Umbilical cord (tissue), 1 donor: ENCODE measurements at regions not wholly inside any gene's neighbourhood (a gene's known extent, or its start where the extent isn't known, plus 50 kb on each side); places are given as distances from the start of the nearest gene placed in this dataset.

Experiments
- DNase-seq: peaks from one replicate; pipeline ENCODE4 v3.0.0-alpha.2; 2015; ENCODE audit warnings: low spot score

DNA sequence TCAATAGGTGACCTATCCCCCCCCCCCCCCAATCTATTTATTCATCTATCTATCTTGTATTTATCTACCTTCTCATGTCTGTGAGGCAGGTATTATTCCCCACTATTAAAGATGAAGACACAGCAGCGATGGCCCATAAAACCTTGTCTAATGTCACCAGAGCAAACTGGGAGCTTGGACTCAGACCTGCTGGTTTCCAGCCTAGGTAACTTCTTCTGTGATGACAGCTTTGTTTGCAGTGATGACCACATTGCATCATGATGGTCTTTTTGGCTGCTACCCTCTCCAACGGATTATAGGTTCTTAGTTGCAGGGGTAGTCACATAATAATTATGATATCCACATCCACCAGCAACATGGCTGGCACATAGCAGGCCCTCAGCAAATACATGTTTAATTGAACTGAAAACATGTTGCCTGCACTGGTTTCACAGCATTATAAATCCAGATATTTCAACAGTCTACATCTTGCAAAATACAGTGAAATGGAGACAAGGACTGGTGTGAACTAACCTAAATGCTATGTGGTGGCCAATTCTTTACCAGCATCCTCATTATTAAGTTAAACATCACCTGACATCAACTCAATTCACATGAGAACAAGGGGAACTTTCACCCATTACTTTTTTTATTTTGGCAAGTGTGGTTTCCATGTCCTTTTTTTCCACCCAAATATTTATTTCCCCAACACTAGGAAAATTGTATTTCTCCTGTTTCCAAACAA lies 712.5 kb upstream of the NRSN1 start:
- DNase-seq: peak; percentile 10

DNA sequence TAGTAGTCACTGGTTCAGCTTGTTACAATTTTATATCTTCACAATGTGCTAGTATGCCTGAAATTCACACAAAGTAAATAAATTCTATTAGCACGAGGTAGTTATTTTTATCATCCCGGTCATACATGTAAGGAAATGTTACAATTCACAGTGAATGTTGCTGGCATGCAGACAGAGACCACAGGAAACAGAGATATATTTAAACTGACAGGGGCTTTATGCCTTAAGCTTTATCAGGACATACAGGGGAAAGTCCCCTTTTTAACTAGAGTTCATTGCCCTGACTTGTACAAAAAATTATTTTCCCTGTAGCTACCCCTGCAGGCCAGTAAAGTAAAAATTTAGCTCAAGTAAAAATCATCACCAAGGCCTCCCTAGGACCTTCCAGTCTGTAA lies 712.0 kb upstream of the NRSN1 start:
- DNase-seq: peak; percentile 87

DNA sequence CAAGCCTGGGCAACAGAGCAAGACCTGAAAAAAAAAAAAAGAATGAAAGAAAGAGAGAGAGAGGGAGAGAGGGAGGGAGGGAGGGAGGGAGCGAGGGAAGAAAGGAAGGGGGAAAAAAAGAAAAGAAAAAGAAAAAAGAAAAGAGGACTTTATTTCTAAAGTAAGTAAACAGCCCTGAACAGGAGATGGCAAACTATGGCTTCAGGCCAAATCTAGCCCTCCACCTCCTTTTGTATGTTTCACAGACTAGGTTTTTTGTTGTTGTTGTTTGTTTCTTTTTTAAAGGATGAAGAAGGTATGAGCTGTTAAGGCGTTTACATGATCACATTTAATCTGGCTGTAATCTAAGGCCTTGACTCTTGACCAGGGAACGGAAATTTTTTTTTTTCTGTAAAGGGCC lies 711.1 kb upstream of the NRSN1 start:
- DNase-seq: no peak

DNA sequence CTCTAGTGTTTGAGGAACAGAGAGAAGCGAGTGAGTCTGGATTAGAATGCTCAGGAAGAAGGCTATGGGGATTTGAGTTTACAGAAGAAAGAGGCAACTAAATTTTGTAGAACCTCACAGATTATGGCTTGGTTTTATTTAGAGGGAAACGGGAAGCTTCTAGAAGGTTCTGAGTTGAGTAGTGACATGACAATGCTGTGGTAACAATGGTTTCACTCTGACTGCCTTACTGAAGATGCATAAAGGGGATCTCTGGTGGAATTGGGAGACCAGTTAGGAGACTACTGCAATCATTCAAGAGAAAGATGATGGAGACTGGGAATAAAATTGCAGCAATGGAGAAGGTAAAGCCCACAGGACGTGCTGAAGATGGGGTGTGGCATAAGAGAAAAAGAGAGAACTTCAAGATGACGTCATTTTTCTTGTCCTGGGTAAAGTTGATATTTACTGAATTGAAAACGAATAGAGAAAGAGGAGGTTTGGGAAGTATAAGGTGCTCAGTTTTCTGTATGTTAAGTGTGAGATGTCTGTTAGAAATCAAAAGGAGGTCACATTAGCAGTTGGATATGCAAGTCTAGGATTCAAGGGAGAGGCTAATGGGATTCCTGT lies 710.1 kb upstream of the NRSN1 start:
- no peak for DNase-seq

DNA sequence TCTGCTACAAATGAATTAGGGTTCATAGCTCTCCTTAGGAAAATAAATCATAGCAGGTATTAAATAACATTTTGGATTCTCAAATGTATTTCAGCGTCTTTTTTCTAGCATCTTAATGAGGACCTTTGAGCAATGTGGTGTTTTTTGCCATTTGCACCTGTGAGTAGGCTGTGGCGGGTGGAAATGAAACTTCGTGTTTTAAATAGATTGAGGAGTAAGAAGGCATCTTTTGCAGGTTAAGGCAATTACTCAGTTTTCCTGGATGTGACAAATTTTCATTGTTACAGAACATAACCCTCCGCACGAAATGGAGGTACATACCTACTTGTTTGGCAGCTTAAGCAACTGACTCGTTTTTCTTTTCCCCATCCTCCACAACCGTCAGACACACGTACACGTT lies 708.9 kb upstream of the NRSN1 start:
- DNase-seq: no peak

DNA sequence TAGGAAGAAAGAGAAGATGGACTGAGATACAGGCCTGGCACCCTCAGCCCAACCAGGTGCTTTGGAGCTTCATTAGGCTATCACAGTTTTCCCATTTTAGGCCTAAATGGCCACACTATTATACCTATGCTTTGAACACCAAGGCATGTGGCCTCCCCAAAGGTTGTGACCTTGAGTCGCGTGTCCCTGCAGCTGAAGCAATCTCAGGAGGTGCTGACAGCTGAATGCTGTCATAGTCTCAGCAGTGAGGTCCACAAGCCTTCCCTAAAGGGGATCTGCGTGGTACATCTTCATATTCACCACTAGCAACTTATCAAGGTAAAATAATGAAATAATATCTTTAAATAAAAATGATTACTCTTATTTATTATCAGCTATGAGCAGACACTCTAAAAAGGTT lies 707.9 kb upstream of the NRSN1 start:
- DNase-seq: no peak

DNA sequence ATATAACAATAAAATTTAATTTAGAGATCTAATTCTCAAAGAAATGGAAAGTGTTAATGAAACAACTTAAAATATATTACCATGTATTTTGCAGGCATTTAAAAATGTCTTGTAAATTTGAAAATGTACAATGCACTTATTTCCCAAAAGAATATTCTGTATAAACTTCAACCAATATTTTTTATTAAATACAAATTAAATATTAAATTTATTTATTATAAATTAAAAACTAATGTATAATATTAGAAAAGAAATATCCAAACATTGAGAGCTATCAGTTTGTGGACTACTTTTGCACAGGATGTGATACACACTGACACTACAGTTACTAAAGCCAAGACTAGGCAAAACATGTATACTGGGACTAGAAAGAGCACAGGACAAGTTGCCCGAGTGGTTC lies 707.0 kb upstream of the NRSN1 start:
- DNase-seq: no peak

DNA sequence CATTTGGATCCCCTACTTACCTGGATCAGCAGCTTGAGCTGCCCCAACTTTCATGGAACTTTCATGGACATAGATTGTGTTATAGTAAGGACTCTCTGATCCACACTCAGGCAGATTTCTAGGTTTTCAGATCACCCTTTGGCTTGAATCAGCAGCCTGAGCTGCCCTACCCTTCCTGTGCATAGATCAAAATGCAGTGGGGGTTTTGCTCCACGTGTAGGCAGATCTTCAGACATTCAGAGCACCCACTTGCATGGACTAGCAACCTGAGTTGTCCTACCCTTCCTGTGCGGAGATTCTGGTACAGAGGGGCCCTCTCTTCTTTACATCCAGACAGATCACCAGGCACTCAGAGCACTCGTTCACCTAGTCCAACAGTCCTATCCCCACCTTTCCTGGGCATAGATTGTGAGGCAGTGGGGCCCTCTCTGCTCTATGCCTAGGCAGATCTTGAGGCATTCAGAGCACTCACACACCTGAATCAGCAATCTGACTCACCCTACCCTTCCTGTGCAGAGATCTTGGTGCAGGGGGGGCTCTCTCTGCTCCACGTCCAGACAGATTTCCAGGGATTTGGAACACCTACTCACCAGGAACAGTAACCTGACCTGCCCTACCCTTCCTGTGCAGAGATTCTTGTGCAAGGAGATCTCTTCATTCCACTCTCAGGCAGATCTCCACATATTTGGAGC lies 705.2 kb upstream of the NRSN1 start:
- no peak for DNase-seq

DNA sequence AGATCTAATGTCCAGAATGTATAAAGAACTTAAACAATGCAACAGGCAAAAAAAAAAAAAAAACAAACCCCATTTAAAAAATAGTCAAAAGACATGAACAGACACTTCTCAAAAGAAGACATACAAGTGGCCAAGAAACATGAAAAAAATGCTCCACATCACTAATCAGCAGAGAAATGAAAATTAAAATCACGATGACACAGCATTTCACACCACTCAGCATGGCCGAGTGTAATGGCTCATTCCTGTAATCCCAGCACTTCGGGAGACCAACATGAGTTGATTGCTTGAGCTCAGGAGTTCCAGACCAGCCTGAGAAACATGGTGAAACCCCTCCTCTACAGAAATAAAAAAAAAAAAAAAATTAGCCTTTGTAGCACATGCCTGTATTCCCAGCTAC lies 701.4 kb upstream of the NRSN1 start:
- DNase-seq: no peak

DNA sequence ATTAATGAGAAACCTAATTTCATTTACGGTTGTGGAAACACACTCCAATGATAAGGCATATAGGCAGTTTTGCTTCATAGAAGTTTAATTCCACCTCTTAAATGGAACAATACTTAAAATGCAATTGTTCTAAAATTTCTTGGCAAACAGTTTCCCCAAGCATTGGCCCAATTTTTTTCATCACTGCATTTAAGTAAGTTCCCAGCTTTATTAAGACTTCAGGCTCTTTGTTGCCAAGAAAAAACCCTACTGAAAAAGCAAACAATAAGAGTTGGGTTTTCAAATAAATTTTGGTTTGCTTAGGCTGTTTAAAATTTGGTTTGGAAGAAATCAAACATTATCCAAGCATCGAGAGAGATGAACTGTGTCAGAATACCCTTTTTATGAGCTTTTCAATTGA lies 690.9 kb upstream of the NRSN1 start:
- no peak for DNase-seq

DNA sequence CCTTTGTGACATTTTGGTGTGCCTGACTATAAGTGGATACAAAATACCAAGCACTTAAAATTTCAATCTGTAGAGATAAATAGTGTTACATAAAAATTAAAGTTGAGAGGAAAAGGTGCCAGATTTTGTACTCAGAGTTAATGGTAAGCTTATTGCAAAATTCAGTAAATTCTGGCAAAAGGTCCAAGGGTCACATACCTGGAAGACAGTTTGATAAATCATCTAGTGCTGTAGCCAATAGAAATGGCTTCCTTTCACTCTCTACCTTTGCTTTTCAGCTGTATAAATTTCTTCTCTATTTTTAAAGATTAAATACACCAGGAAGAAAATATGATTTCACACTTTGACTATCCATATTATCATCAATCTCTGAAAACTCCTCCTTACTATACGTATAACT lies 690.2 kb upstream of the NRSN1 start:
- DNase-seq: no peak

DNA sequence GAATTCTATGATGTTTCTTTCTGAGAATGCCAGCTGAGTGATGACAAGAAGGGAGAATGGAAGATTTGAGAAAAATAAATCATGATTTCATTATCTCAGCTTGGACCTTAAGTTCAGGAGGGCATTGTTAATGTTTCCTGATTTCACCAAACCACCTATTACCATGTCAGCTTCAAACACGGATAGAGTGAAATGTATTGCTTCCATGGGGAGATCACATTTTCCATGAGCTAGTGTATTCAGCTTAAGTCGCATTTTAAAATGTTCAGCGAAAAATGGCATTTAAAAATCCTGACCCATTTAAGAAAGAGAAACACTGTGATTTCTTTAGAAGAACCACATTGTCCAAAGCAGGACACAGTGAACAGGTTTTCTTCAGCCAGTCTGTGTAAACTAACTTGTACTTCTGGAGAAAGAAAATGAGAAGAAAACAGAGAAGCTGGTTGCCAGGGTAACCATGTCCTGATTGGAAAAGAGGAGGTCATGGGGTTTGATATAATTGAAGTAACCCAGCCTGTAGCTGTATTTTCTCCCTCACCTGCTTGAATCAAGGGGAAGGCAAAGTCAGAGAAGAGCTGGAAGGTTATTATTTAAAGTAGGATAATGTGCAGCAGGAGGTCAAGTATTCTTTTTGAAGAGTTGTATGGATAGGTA lies 684.1 kb upstream of the NRSN1 start:
- no peak for DNase-seq

DNA sequence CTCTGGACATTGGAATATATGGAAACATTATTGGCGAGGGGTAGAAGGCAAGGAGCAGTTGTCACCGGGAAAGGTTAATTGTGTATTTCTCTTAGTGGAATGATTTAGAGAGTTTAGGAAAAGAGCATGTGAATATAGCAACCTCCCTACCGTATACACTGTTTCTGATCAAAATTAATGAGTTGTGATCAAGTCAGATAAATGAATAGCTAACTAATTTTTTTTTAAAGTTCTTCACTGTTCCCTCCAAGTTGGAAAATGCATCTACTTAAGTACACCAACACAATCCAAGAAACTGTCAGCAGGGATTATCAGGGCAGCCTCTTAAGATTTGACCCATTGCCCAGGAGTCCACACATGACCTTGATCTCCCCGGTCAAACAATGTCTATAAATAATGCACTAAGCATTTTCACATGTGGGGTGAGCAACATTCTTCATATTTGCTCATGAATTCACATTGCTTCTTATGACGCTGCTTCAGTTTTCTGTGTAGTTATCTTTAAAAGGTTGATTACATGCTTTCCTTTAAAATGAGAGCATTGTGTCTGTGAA lies 680.8 kb upstream of the NRSN1 start:
- DNase-seq: peak; percentile 63

DNA sequence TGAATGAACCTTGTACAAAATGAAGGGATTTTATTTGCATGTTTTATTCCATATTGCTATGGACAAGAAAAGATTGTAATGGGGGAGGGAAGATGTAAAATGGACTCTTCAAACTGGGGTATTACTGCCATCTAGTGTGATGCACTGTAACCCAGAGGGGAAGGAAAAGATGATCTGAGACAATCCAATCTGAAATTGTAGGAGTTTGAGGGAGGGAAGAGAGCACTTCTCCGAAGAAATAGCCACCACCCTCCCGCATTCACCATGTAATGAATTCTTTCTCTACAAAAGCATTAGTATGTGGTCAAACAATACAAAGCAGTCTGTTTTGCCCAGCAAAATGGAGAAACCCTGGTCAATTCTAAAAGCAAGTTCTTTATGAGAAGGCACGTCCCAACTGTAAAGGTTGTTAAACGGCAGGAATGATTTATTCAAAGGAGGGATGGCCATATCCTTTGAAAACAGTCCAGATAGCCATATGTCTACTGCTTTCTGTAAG lies 679.5 kb upstream of the NRSN1 start:
- DNase-seq: peak; percentile 64

DNA sequence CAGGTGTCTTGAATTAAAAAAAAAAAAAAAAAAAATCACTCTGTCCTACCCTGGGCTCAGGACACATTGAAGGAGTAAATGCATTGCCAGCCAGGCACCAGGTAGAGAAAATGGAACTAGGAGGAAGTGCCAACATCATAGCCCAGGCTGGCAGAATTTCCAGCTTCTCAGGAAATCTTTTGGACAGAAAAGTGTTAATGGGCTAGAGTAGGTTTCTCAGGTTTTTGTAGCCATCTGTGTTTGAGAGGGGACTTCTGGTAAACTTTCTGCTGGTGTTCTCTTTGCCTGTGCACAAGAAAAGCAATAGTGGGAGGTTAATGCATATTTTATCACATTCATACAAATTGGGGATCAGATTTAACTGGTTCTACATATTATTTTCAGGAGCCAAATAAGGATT lies 678.3 kb upstream of the NRSN1 start:
- no peak for DNase-seq

DNA sequence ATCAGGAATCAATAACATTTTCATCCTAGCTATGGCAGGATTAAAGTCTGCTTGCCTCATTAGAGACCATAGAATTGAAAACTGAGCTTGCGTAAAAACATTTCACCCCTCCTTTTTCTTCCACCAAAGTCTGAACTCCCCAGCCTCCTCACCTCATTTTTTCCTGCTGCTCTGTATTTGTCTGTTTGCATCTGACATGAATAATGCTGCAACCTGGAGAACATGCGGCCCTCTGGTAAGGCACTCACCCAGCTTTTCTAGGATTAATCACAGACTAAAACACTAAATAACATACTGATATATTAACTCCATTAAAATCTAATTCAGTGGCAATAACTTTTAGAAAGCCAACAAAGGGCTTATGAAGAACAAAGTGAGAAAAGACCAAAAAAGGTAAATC lies 677.7 kb upstream of the NRSN1 start:
- no peak for DNase-seq

DNA sequence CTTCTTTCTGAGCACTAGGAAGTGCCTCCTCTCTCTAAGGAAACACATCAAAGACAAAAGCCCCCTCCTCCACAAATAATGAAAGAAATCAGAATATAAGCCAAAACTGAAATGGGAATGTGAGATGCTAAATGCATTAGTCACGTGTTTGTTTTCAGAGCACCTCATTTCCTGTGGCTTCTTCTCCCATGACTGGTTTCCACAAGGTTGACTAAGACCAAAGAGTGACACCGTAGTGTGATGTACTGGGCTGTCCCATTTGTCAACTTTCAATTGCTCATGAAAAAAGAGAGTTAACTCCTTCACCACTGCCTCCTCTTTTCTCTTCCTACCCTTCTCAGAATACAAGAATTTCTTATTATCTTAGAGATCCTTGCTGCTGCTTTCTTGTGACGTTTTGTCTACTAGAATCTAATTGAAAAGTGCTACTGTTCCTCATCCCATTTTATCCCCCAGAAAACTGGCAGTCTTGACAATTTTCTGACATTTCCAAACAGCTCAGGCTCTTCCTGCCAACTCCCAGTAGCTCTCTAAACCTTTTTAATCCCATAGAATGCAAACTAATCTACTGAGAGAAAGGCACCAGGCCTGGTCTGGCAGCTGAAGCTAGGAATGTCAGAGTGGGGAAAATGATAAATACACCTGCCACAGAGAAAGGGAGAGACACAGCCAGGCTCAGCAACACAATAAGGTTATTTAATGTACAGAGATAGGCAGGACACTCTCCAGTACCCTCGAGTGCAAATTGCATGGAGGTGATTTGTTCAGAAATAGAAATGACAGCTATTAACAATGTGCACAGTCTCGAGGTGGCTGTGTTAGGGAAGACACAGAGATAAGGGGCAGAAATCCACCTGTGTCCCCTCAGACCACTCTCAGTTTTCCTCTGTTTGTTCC lies 671.7 kb upstream of the NRSN1 start:
- no peak for DNase-seq

DNA sequence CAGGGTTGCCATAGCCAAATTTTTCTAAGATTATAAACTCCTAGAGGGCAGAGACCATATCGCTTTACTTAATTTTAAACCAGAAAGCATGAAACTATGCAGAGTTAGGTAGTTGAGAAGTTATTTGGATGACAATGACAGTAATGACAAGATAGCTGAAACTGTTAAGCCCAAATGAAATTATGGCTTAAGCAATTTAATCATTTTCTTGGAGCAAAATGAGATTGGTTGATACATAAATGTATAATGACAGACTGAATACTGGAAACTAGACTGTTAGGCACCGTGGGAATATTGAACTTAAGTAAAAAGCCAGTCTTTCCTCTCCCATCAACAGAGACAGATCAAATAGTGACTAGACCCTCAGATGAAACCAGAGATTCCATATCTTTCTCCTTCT lies 670.3 kb upstream of the NRSN1 start:
- DNase-seq: no peak

DNA sequence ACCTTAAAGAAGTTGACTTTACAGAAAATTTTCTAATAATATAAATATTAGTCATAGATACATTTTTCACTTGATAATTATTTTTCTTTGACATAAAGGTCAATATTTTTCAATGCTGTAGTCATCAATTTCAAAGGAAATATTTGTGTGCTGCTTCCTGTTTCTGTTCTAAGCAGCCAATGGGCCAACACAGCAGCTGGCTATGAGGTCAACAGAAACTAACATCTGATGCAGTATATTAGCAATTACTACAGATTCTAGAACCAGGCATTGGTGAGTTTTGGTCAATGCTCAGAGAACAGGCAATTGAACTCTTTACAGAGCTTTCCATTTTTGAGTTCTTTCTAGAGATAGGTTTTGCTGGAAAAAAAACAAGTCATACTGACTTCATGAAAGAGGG lies 669.6 kb upstream of the NRSN1 start:
- no peak for DNase-seq

DNA sequence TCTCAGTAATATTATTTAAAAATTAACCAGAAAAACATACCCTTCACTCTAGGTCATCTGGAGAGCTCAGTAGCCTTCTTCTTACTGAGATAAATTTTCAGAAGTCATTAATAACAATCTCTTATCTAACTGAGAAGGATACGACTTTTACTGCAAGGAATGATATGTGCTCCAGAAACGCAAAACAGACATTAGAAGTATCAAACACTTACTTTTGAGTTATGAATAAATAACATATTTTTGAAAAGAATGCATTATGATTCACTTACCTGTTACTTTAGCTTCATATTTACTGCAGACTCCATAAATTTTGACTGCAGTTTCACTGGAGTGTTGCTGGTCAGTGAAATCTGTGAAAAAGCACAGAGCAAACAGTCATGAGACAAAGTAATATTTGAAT lies 668.7 kb upstream of the NRSN1 start:
- peak; percentile 6 for DNase-seq

DNA sequence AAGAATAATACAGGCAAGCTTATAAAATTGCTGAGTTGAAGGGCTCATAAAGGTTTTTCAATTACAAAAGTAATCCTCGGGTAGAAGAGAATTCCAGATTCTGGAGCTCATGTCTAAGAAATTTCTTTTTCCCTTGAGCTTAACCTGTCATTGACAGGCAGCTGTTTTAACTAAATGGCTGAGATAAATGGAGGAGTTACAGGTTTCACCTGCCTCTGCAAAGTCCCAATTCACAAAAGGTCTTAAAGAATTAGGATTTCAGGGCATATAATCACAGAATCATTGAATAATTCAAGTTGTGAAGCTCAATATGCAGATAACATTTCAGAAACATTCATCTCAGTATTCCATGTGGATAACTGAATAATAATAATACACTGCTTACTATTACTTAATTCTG lies 660.1 kb upstream of the NRSN1 start:
- no peak for DNase-seq
